ENCODE measurements at regions not wholly inside any gene's neighbourhood (a gene's known extent, or its start where the extent isn't known, plus 50 kb on each side); places are given as distances from the start of the nearest gene placed in this dataset.
A peak's percentile ranks its signal among the peaks of the same experiment; 100 is the strongest.
"Not testable (repeated sequence)": the region's sequence is repeated elsewhere in the genome, so short reads cannot be mapped to it uniquely, and the experiment has no call there.

DNA sequence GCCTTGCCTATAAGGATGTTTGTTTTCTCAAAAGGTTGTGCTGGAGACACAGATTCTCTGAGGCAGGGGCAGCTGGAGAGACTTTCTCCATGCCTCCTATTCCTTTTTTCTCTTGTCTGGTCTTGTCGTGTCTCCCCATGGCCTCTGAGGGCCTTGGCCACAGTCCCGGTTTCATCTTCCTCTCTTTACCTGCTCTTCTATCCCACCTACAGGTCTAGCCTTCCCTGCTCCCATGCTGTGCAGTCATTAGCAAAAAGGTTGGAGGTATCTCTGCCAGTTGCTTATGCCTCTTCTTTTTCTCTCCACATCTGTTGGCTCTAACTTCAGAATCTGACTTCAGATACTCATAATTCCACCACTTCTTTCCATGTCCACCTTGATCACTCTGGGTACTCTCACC, 191.1 kb downstream of the IL20RB start:
- POLR2A ChIA-PET, result no interaction called here
- H3K4me3 Mint-ChIP-seq, result no peak overlapping the region
- ATAC-seq (peak; percentile 57), DNase-seq (ENCODE audit: low spot score) (no peak)
- peaks cover 28% of the 10 kb centered on the region for H3K4me1 Mint-ChIP-seq
- H3K9me3 Mint-ChIP-seq, result no peaks in the 10 kb centered on the region
- no peak overlapping the region for H3K27ac Mint-ChIP-seq
- no peaks in the 10 kb centered on the region for H3K36me3 Mint-ChIP-seq
- H3K27me3 Mint-ChIP-seq (ENCODE audit: low read depth), result no peaks in the 10 kb centered on the region
- no peak for TF ChIP-seq GRHL2 (CRISPR knock-in tag; IDR thresholded peaks at IDR 0.05; ENCODE audit: insufficient replicate concordance, severe bottlenecking)
- TF ChIP-seq CREB1 (CRISPR knock-in tag; IDR thresholded peaks at IDR 0.05), result no peak
- TF ChIP-seq, protein P1, sequence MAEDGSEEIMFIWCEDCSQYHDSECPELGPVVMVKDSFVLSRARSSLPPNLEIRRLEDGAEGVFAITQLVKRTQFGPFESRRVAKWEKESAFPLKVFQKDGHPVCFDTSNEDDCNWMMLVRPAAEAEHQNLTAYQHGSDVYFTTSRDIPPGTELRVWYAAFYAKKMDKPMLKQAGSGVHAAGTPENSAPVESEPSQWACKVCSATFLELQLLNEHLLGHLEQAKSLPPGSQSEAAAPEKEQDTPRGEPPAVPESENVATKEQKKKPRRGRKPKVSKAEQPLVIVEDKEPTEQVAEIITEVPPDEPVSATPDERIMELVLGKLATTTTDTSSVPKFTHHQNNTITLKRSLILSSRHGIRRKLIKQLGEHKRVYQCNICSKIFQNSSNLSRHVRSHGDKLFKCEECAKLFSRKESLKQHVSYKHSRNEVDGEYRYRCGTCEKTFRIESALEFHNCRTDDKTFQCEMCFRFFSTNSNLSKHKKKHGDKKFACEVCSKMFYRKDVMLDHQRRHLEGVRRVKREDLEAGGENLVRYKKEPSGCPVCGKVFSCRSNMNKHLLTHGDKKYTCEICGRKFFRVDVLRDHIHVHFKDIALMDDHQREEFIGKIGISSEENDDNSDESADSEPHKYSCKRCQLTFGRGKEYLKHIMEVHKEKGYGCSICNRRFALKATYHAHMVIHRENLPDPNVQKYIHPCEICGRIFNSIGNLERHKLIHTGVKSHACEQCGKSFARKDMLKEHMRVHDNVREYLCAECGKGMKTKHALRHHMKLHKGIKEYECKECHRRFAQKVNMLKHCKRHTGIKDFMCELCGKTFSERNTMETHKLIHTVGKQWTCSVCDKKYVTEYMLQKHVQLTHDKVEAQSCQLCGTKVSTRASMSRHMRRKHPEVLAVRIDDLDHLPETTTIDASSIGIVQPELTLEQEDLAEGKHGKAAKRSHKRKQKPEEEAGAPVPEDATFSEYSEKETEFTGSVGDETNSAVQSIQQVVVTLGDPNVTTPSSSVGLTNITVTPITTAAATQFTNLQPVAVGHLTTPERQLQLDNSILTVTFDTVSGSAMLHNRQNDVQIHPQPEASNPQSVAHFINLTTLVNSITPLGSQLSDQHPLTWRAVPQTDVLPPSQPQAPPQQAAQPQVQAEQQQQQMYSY (CRISPR knock-in tag; IDR thresholded peaks at IDR 0.05), result peak; percentile 38; the same call in 1 of the 2 replicates
- no peak for TF ChIP-seq NR2C2 (CRISPR knock-in tag; IDR thresholded peaks at IDR 0.05)
- TF ChIP-seq, protein P2, sequence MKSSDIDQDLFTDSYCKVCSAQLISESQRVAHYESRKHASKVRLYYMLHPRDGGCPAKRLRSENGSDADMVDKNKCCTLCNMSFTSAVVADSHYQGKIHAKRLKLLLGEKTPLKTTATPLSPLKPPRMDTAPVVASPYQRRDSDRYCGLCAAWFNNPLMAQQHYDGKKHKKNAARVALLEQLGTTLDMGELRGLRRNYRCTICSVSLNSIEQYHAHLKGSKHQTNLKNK (CRISPR knock-in tag; IDR thresholded peaks at IDR 0.05), result no peak
- CTCF ChIA-PET, result interaction anchor here (1.0 kb wide), 1 partner anchor 27 kb away, joined by 4 read pairs; no protein-coding TSS in a partner anchor

DNA sequence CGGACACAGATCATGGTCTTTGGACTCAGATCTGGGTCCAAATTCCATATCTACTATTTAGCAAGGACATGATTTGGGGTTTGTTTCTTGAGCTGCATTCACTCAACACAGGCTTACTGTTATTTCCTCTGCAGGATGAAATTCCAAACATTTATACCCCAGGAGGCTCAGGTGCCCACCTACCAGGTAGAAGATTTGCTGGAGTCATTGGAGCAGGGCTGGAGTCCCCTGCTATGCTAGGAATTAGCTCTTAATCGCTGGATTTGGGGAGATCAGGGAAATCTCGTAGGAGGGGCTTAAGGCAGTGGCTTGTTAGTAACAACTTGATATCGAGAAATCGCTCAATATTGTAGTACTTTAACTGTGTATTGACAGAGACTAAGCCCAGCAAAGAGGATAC, 193.0 kb downstream of the IL20RB start:
- no peaks in the 10 kb centered on the region for H3K9me3 Mint-ChIP-seq
- no peak overlapping the region for H3K27ac Mint-ChIP-seq
- H3K27me3 Mint-ChIP-seq (ENCODE audit: low read depth), result no peaks in the 10 kb centered on the region
- no peak for DNase-seq (ENCODE audit: low spot score)
- no peaks in the 10 kb centered on the region for H3K36me3 Mint-ChIP-seq
- H3K4me3 Mint-ChIP-seq, result no peak overlapping the region
- TF ChIP-seq ZNF671 (CRISPR knock-in tag; IDR thresholded peaks at IDR 0.05) (no peak), GABPB1 (CRISPR knock-in tag; IDR thresholded peaks at IDR 0.05) (no peak), ZBTB21 (CRISPR knock-in tag; IDR thresholded peaks at IDR 0.05; ENCODE audit: borderline replicate concordance) (no peak), SMAD4 (CRISPR knock-in tag; IDR thresholded peaks at IDR 0.05) (no peak), SP1 (CRISPR knock-in tag; conservative IDR thresholded peaks at IDR 0.05) (no peak), PRRX2 (CRISPR knock-in tag; IDR thresholded peaks at IDR 0.05) (no peak), ZNF416 (CRISPR knock-in tag; IDR thresholded peaks at IDR 0.05) (no peak), NR1H2 (CRISPR knock-in tag; IDR thresholded peaks at IDR 0.05) (no peak), TEAD1 (CRISPR knock-in tag; IDR thresholded peaks at IDR 0.05) (no peak)
- TF ChIP-seq, protein P3, sequence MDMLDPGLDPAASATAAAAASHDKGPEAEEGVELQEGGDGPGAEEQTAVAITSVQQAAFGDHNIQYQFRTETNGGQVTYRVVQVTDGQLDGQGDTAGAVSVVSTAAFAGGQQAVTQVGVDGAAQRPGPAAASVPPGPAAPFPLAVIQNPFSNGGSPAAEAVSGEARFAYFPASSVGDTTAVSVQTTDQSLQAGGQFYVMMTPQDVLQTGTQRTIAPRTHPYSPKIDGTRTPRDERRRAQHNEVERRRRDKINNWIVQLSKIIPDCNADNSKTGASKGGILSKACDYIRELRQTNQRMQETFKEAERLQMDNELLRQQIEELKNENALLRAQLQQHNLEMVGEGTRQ (CRISPR knock-in tag; IDR thresholded peaks at IDR 0.05), result no peak
- TF ChIP-seq, protein P4, sequence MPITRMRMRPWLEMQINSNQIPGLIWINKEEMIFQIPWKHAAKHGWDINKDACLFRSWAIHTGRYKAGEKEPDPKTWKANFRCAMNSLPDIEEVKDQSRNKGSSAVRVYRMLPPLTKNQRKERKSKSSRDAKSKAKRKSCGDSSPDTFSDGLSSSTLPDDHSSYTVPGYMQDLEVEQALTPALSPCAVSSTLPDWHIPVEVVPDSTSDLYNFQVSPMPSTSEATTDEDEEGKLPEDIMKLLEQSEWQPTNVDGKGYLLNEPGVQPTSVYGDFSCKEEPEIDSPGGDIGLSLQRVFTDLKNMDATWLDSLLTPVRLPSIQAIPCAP (CRISPR knock-in tag; IDR thresholded peaks at IDR 0.05), result no peak
- TF ChIP-seq, protein P5, sequence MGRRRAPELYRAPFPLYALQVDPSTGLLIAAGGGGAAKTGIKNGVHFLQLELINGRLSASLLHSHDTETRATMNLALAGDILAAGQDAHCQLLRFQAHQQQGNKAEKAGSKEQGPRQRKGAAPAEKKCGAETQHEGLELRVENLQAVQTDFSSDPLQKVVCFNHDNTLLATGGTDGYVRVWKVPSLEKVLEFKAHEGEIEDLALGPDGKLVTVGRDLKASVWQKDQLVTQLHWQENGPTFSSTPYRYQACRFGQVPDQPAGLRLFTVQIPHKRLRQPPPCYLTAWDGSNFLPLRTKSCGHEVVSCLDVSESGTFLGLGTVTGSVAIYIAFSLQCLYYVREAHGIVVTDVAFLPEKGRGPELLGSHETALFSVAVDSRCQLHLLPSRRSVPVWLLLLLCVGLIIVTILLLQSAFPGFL (CRISPR knock-in tag; IDR thresholded peaks at IDR 0.05; ENCODE audit: borderline replicate concordance), result no peak
- ATAC-seq, result peak; percentile 67
- ChIA-PET CTCF (interaction anchor here (1.3 kb wide), 1 partner anchor 29 kb away, joined by 11 read pairs; no protein-coding TSS in a partner anchor), POLR2A (interaction anchor here (0.5 kb wide), 1 partner anchor 54 kb away, joined by 3 read pairs; no protein-coding TSS in a partner anchor)
- peaks cover 28% of the 10 kb centered on the region for H3K4me1 Mint-ChIP-seq

DNA sequence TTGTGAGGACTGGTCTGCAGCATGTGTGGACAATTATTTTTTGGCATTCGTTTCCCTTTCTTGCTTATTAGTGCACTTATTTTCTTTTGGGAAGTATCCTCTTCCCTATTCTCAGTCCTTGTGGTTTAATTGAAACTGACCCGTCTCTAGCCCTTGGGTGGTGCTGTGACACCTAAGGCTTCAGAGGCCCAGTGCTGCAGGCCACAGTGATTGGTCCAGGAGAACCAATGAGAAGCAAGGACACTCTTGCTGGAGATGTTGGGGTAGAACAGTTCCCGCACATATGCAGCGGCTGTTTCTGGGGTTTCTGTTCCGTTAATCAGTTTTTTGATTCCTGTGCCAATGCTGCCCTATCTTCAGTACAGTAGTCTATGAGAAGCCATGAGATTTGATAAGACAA, 195.3 kb downstream of the IL20RB start:
- peak; percentile 60 for ATAC-seq
- peaks cover 26% of the 10 kb centered on the region for H3K4me1 Mint-ChIP-seq
- H3K9me3 Mint-ChIP-seq; DNase-seq (ENCODE audit: low spot score); H3K36me3 Mint-ChIP-seq; CTCF ChIA-PET; POLR2A ChIA-PET; H3K27me3 Mint-ChIP-seq (ENCODE audit: low read depth); H3K4me3 Mint-ChIP-seq; H3K27ac Mint-ChIP-seq: not testable (repeated sequence)
- peak; percentile 29; the same call in 1 of the 2 replicates for TF ChIP-seq NFYB (CRISPR knock-in tag; conservative IDR thresholded peaks at IDR 0.05; ENCODE audit: low read depth)

Data from WTC11 (cell line).